Left lung (tissue), 4 donors: ENCODE measurements at regions not wholly inside any gene's neighbourhood (a gene's known extent, or its start where the extent isn't known, plus 50 kb on each side); places are given as distances from the start of the nearest gene placed in this dataset.
"Not testable (repeated sequence)": the region's sequence is repeated elsewhere in the genome, so short reads cannot be mapped to it uniquely, and the experiment has no call there.

Source experiments
- ATAC-seq: fragments of 200-7000 bp; cut with Tn5 transposase; one replicate; pipeline ENCODE4 v1.9.1; 2020; ENCODE audit warnings: moderate library complexity
- DNase-seq, 4 donors: peaks; one replicate each; pipeline ENCODE4 v3.0.0-alpha.2; 2013 to 2020
- H3K27ac ChIP-seq, 2 donors: fragments of 200-600 bp; sonication (generic) in 1 of 2; one replicate each; pipeline versions ENCODE4 v1.5.0 to v1.8.0; 2020 to 2021
- H3K27me3 ChIP-seq, 2 donors: fragments of 200-600 bp; sonication (generic) in 1 of 2; one replicate each; pipeline versions ENCODE4 v1.5.0 to v1.8.0; 2020 to 2021
- H3K36me3 ChIP-seq, 2 donors: fragments of 200-600 bp; sonication (generic) in 1 of 2; one replicate each; pipeline versions ENCODE4 v1.5.0 to v1.8.0; 2020 to 2021
- H3K4me1 ChIP-seq, 2 donors: fragments of 200-600 bp; one replicate each; pipeline ENCODE4 v1.8.0; 2021
- H3K4me3 ChIP-seq, 2 donors: fragments of 200-600 bp; sonication (generic) in 1 of 2; one replicate each; pipeline versions ENCODE4 v1.5.0 to v1.8.0; 2020 to 2021; ENCODE audit warnings: mild to moderate bottlenecking in 1 of 2
- H3K9me3 ChIP-seq, 2 donors: fragments of 200-600 bp; sonication (generic) in 1 of 2; one replicate each; pipeline versions ENCODE4 v1.5.0 to v1.8.0; 2020 to 2021
- intact Hi-C, 2 donors: fragments of 100-400 bp; cut with DNase I; formaldehyde crosslinking; loops; one replicate each; pipeline versions ENCODE4 v1.11.2 to v1.14.2; 2022
- TF ChIP-seq, protein P1 (sequence below), 2 donors: fragments of 200-600 bp; sonication (generic) in 1 of 2; IDR thresholded peaks; one replicate each; pipeline versions ENCODE4 v1.5.0 to v1.8.0; 2021; ENCODE audit warnings: antibody characterized with exemption in 2 of 2
- donor health status: DM: no; HTN: yes; CAD: no.
- donor health status: DM: no; HTN: no; CAD: no.

DNA sequence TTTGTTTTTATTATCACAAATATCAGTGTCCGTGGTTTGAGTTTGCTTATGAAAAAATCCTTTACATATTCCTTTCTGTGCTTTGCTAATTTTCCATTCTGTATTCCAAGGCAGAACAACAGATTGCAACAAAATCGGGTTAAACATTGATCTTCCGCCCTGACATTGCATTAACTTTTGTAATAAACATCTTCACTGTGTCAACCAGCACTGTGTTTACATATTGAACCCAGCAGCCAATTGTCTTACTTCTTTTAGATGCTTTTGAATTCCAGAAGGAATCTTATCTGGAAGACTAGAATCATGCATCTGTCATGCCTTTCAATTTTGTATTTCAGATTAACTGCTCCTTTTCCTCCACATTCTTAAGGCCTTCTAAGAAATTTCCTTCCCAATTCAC lies 147.8 kb upstream of the CXXC4 start:
- Histone ChIP-seq H3K4me1 (no peaks in the 10 kb centered on the region), H3K4me3 (no peak overlapping the region), H3K27ac (no peak overlapping the region), H3K36me3 (no peaks in the 10 kb centered on the region), H3K27me3 (no peaks in the 10 kb centered on the region), H3K9me3 (no peaks in the 10 kb centered on the region)
- TF ChIP-seq, protein P1, sequence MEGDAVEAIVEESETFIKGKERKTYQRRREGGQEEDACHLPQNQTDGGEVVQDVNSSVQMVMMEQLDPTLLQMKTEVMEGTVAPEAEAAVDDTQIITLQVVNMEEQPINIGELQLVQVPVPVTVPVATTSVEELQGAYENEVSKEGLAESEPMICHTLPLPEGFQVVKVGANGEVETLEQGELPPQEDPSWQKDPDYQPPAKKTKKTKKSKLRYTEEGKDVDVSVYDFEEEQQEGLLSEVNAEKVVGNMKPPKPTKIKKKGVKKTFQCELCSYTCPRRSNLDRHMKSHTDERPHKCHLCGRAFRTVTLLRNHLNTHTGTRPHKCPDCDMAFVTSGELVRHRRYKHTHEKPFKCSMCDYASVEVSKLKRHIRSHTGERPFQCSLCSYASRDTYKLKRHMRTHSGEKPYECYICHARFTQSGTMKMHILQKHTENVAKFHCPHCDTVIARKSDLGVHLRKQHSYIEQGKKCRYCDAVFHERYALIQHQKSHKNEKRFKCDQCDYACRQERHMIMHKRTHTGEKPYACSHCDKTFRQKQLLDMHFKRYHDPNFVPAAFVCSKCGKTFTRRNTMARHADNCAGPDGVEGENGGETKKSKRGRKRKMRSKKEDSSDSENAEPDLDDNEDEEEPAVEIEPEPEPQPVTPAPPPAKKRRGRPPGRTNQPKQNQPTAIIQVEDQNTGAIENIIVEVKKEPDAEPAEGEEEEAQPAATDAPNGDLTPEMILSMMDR (IDR thresholded peaks at IDR 0.05), result no peak
- DNase-seq, result no peak
- no peak for ATAC-seq
- intact Hi-C loops, result no loop called here

DNA sequence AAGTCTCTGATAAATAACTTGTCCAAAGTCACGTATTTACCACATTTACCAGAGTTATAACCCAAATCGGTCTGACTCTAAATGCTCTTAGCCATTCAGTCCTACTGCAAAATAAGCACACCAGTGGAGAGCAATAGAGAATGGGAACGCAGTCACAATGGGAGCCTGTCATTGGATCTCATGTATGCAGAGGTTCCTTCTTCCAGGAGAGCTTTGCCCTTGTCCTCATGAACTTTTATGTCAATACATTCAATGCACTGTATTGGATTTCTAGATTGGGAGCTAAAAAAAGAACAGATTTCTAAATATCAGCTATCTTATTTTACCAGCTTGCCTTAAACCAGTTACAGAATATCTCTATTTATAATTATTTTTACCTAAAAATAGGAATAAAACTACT lies 149.1 kb upstream of the CXXC4 start:
- intact Hi-C loops, result no loop called here
- no peak for DNase-seq
- ATAC-seq, result no peak

DNA sequence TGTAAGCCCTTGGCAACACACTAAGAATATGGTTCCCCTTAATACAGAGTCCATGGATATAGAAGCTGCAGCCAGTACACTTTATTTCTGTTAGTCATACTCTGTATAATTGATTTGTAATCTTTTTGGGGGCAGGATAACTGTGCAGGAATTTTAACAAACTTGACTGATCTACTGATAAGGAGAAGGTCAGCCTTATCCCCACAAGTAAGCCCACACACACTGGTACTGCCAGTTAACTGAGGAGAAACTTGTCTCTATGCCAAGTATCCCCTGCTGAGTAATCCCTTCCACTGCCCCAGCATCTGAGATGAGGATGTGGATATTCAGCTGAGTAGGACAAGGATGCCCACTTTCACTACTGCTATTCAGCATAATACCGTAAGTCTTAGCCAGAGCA lies 154.9 kb upstream of the CXXC4 start:
- DNase-seq (no peak), ATAC-seq (no peak)
- H3K9me3 ChIP-seq, result peaks cover 0 to 11% of the 10 kb centered on the region in 2 donors
- H3K4me3 ChIP-seq, result no peak overlapping the region
- no peaks in the 10 kb centered on the region for H3K27me3 ChIP-seq
- intact Hi-C loops, result no loop called here
- no peak overlapping the region for H3K27ac ChIP-seq
- TF ChIP-seq, protein P1 (IDR thresholded peaks at IDR 0.05), result no peak
- H3K36me3 ChIP-seq, result no peaks in the 10 kb centered on the region
- no peaks in the 10 kb centered on the region for H3K4me1 ChIP-seq

More for the DNA sequence above, 149.1 kb upstream of the CXXC4 start:
- TF ChIP-seq, protein P1 (IDR thresholded peaks at IDR 0.05), result no peak
- H3K9me3 ChIP-seq, result no peaks in the 10 kb centered on the region
- no peaks in the 10 kb centered on the region for H3K36me3 ChIP-seq
- H3K4me3 ChIP-seq, result no peak overlapping the region
- H3K27ac ChIP-seq, result no peak overlapping the region
- H3K27me3 ChIP-seq, result no peaks in the 10 kb centered on the region
- no peaks in the 10 kb centered on the region for H3K4me1 ChIP-seq

DNA sequence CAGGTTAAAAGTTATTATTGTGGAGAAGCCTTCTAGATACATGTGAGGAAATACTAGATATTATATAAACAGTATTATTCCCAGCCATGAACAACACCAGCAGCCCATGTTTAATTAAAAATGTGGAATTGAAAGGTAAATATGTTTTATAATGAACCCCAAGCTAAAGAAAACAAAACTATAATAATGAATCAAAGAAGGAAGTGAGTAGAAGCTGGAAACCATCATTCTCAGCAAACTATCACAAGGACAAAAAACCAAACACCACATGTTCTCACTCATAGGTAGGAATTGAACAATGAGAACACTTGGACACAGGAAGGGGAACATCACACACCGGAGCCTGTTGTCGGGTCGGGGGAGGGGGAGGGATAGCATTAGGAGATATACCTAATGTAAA lies 167.6 kb upstream of the CXXC4 start:
- intact Hi-C loops, H3K27me3 ChIP-seq, H3K27ac ChIP-seq, ATAC-seq, DNase-seq, H3K36me3 ChIP-seq, H3K9me3 ChIP-seq, H3K4me1 ChIP-seq, H3K4me3 ChIP-seq: not testable (repeated sequence)

DNA sequence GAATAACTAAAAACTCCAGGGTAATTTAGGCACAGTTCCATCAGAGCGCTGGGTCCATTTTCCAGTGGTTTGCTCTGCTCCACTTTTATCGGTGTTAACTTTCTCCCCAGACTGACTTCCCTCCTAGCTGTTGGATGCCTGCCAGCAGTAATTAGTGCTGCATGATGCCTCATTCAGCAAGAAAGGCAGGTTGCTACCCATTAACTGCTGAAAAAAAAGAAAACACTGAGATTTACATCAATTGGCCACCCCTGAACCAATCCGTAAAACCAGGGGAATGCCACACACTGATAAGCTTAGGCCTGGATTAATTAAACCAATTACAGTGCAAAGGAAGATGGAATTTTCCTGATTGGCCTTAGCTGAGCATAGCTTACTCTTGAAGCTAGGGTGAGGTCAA lies 182.4 kb upstream of the CXXC4 start:
- H3K4me3 ChIP-seq, result no peak overlapping the region
- ATAC-seq, result no peak

DNA sequence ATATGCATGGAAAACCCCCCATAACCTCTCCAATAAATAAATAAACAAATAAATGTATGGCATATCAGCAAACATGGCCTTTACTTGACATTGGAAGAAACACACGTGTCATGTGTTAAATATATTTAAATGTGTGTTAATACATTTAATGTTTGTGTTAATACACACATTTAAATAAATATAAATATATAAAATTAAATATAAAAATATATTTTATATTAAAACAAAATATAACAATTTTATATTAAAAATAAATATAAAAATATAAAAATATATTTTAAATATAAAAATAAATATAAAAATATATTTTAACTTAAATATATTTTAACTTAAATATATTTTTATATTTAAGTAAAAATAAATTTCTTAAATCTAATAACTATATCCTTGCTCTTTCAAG lies 187.6 kb upstream of the CXXC4 start:
- DNase-seq, result no peak
- H3K27me3 ChIP-seq, result no peaks in the 10 kb centered on the region
- H3K36me3 ChIP-seq, result no peaks in the 10 kb centered on the region
- ATAC-seq, result no peak
- intact Hi-C loops, result no loop called here
- peaks cover 0 to 11% of the 10 kb centered on the region in 2 donors for H3K9me3 ChIP-seq
- H3K27ac ChIP-seq, result no peak overlapping the region
- no peaks in the 10 kb centered on the region for H3K4me1 ChIP-seq
- no peak overlapping the region for H3K4me3 ChIP-seq
- TF ChIP-seq, protein P1 (IDR thresholded peaks at IDR 0.05), result no peak

More for the DNA sequence above, 182.4 kb upstream of the CXXC4 start:
- TF ChIP-seq, protein P1 (IDR thresholded peaks at IDR 0.05), result no peak
- Histone ChIP-seq H3K27me3 (no peaks in the 10 kb centered on the region), H3K4me1 (no peaks in the 10 kb centered on the region), H3K27ac (no peak overlapping the region), H3K36me3 (no peaks in the 10 kb centered on the region), H3K9me3 (no peaks in the 10 kb centered on the region)
- DNase-seq, result no peak
- intact Hi-C loops, result no loop called here
